ENCODE measurements at regions not wholly inside any gene's neighbourhood (a gene's known extent, or its start where the extent isn't known, plus 50 kb on each side); places are given as distances from the start of the nearest gene placed in this dataset.

- no peak for TF ChIP-seq CTCF (IDR thresholded peaks at IDR 0.05; ENCODE audit: insufficient read depth, low read depth, low read length, missing control alignments)
- DNase-seq (ENCODE audit: low read depth) = no peak
- no peak overlapping the region for H3K4me3 ChIP-seq (ENCODE audit: low read depth, low read length)
These were observed 218.8 kb upstream of the IL12B start for GRCh38 chr5:159549046-159549445.

- no peak overlapping the region for H3K4me3 ChIP-seq (ENCODE audit: low read depth, low read length)
- no peak for TF ChIP-seq CTCF (IDR thresholded peaks at IDR 0.05; ENCODE audit: insufficient read depth, low read depth, low read length, missing control alignments)
- no peak for DNase-seq (ENCODE audit: low read depth)
These were observed 220.7 kb upstream of the IL12B start for GRCh38 chr5:159550951-159551350.

- TF ChIP-seq CTCF (IDR thresholded peaks at IDR 0.05; ENCODE audit: insufficient read depth, low read depth, low read length, missing control alignments) = no peak
- H3K4me3 ChIP-seq (ENCODE audit: low read depth, low read length) = no peak overlapping the region
- no peak for DNase-seq (ENCODE audit: low read depth)
These were observed 222.5 kb upstream of the IL12B start for GRCh38 chr5:159552751-159553150.

GRCh38 chr5:159553792-159554191 lies 223.5 kb upstream of the IL12B start:
- H3K4me3 ChIP-seq (ENCODE audit: low read depth, low read length) = no peak overlapping the region
- DNase-seq (ENCODE audit: low read depth) = no peak
- no peak for TF ChIP-seq CTCF (IDR thresholded peaks at IDR 0.05; ENCODE audit: insufficient read depth, low read depth, low read length, missing control alignments)

- no peak for TF ChIP-seq CTCF (IDR thresholded peaks at IDR 0.05; ENCODE audit: insufficient read depth, low read depth, low read length, missing control alignments)
- no peak for DNase-seq (ENCODE audit: low read depth)
- H3K4me3 ChIP-seq (ENCODE audit: low read depth, low read length) = no peak overlapping the region
These were observed 224.8 kb upstream of the IL12B start for GRCh38 chr5:159555084-159555483.

- TF ChIP-seq CTCF (IDR thresholded peaks at IDR 0.05; ENCODE audit: insufficient read depth, low read depth, low read length, missing control alignments) = no peak
- no peak overlapping the region for H3K4me3 ChIP-seq (ENCODE audit: low read depth, low read length)
- no peak for DNase-seq (ENCODE audit: low read depth)
These were observed 229.1 kb upstream of the IL12B start for GRCh38 chr5:159559337-159559736.

- TF ChIP-seq CTCF (IDR thresholded peaks at IDR 0.05; ENCODE audit: insufficient read depth, low read depth, low read length, missing control alignments) = no peak
- H3K4me3 ChIP-seq (ENCODE audit: low read depth, low read length) = no peak overlapping the region
- no peak for DNase-seq (ENCODE audit: low read depth)
These were observed 229.8 kb upstream of the IL12B start for GRCh38 chr5:159560088-159560487.

Data from GM12865 (cell line).